AG04450 (cell line): ENCODE measurements at regions not wholly inside any gene's neighbourhood (a gene's known extent, or its start where the extent isn't known, plus 50 kb on each side); places are given as distances from the start of the nearest gene placed in this dataset.

Experiments
- CTCF ChIA-PET: fragments of 300-600, 350-600 bp; formaldehyde crosslinking; extraction: SDS; loops from one replicate; lab custom pipeline; 2022; ENCODE audit warnings: antibody characterized with exemption, inconsistent platforms; lab: Charles Lee
- POLR2A ChIA-PET: fragments of 350-600 bp; formaldehyde crosslinking; extraction: SDS; loops from one replicate; lab custom pipeline; 2021; ENCODE audit warnings: antibody characterized with exemption, inconsistent platforms; lab: Yijun Ruan, JAX
- DNase-seq: peaks from one replicate; pipeline ENCODE4 v3.0.0-alpha.2; 2011; ENCODE audit warnings: low read depth, low spot score
- H3K27ac ChIP-seq: one replicate; pipeline ENCODE4 v1.5.1; 2012; ENCODE audit warnings: low read depth, low read length, control low read depth
- H3K27me3 ChIP-seq: one replicate; pipeline ENCODE4 v1.6.0; 2012; ENCODE audit warnings: low read length; ENCODE audit not compliant: control insufficient read depth, insufficient read depth
- H3K4me3 ChIP-seq: 2 replicates; pipeline ENCODE4 v1.5.1; 2011; ENCODE audit warnings: mild to moderate bottlenecking, low read depth, low read length, control low read depth
- H3K9me3 ChIP-seq: 2 replicates; pipeline ENCODE4 v1.5.1; 2012; ENCODE audit warnings: low read length; ENCODE audit not compliant: control insufficient read depth, insufficient read depth
- CTCF ChIP-seq: IDR thresholded peaks from 2 replicates; pipeline ENCODE4 v1.5.1; 2011; ENCODE audit warnings: low read depth, low read length, control low read depth, inconsistent platforms

GRCh38 chr12:90281154-90281868 lies 572.7 kb upstream of the ATP2B1 start:
- Histone ChIP-seq H3K27ac (no peak overlapping the region), H3K4me3 (no peak overlapping the region), H3K27me3 (no peaks in the 10 kb centered on the region), H3K9me3 (peaks cover 7% of the 10 kb centered on the region; the same call in 1 of the 2 replicates)
- ChIA-PET CTCF (no interaction called here), POLR2A (no interaction called here)
- no peak for TF ChIP-seq CTCF
- no peak for DNase-seq

- Histone ChIP-seq H3K4me3 (no peak overlapping the region), H3K27me3 (no peaks in the 10 kb centered on the region), H3K9me3 (peaks cover 7% of the 10 kb centered on the region; the same call in 1 of the 2 replicates), H3K27ac (no peak overlapping the region)
- CTCF ChIA-PET: no interaction called here
- TF ChIP-seq CTCF: no peak
- POLR2A ChIA-PET: no interaction called here
- no peak for DNase-seq
These were observed 572.0 kb upstream of the ATP2B1 start for GRCh38 chr12:90280564-90281058.

GRCh38 chr12:90280033-90280432 lies 571.4 kb upstream of the ATP2B1 start:
- Histone ChIP-seq H3K27me3 (no peaks in the 10 kb centered on the region), H3K9me3 (peaks cover 7% of the 10 kb centered on the region; the same call in 1 of the 2 replicates), H3K4me3 (no peak overlapping the region), H3K27ac (no peak overlapping the region)
- peak; percentile 16 for DNase-seq
- ChIA-PET CTCF (no interaction called here), POLR2A (no interaction called here)
- TF ChIP-seq CTCF: no peak

GRCh38 chr12:90275088-90275487 lies 566.5 kb upstream of the ATP2B1 start:
- Histone ChIP-seq H3K9me3 (no peaks in the 10 kb centered on the region), H3K27me3 (no peaks in the 10 kb centered on the region), H3K4me3 (no peak overlapping the region), H3K27ac (no peak overlapping the region)
- TF ChIP-seq CTCF: no peak
- DNase-seq: no peak
- POLR2A ChIA-PET: no interaction called here
- CTCF ChIA-PET: no interaction called here

GRCh38 chr12:90274407-90274806 lies 565.8 kb upstream of the ATP2B1 start:
- no peak for TF ChIP-seq CTCF
- DNase-seq: no peak
- POLR2A ChIA-PET: no interaction called here
- CTCF ChIA-PET: no interaction called here
- Histone ChIP-seq H3K27ac (no peak overlapping the region), H3K9me3 (no peaks in the 10 kb centered on the region), H3K4me3 (no peak overlapping the region), H3K27me3 (no peaks in the 10 kb centered on the region)
